Stimulated activated CD4-positive, alpha-beta T cell treated with anti-CD3 and anti-CD28 coated beads, Interleukin-1b, Interleukin-23, amount 100 ng/mL, for 4 hours (primary cell): ENCODE measurements at regions not wholly inside any gene's neighbourhood (a gene's known extent, or its start where the extent isn't known, plus 50 kb on each side); places are given as distances from the start of the nearest gene placed in this dataset.
A peak's percentile ranks its signal among the peaks of the same experiment; 100 is the strongest.
"Not testable (repeated sequence)": the region's sequence is repeated elsewhere in the genome, so short reads cannot be mapped to it uniquely, and the experiment has no call there.

Experiments
- DNase-seq, 2 donors: peaks; one replicate each; pipeline ENCODE4 v3.0.0-alpha.2; 2020; ENCODE audit warnings: low read depth in 2 of 2

GRCh38 chr10:37067576-37067975 is 57.8 kb upstream of the ANKRD30A start:
- DNase-seq, result no peak

DNA sequence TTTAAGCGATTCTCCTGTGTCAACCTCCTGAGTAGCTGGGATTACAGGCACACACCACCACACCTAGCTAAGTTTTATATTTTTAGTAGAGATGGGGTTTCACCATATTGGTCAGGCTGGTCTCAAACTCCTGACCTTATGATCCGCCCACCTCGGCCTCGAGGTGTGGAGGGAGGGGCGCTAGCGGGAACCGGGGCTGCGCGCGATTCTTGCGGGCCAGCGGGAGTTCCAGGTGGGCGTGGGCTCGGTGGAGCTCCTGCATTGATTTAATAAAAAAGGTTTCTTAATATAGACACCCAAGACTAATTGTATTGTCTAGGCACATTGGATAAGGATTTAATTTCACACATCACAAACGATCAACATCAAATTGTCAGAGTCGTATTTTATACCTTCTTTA is 63.1 kb upstream of the ANKRD30A start:
- DNase-seq, result not testable (repeated sequence)

DNA sequence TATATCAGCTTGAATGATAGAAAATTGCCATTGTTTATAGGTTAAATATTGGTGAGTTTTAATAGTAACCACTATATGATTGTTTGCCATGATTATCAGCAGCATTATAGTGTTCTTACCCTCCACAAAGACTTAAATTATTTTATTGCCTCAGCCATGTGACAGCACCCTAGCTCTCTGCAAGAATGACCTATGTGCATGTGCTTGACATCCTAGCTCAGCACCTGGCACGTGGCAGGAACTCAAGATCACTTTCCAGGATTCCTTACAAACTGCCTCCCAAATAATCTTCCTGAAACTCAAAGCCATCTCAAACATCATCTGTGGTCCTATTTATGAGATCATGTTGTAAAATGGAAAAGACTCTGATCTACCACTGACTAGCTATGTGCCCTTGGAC is 68.1 kb upstream of the ANKRD30A start:
- no peak for DNase-seq

DNA sequence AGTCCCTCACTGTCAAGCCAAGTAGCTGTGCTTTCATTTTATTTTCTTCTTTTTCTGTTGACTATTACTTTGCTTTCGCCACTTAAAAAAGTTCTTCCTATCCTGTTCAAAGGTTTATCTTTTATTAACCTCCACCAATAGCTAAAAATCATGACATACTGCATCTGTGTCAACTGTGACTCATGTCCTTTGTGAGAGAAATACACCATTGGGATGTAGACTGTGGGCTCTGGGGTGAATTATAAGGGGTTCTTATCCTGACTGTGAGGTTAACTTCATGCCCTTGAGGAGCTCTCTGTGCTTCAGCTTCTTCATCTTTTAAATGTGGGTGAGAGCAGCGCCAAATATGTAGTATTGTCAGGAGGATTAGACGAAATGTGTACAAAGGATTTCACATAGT is 71.9 kb upstream of the ANKRD30A start:
- DNase-seq, result no peak

DNA sequence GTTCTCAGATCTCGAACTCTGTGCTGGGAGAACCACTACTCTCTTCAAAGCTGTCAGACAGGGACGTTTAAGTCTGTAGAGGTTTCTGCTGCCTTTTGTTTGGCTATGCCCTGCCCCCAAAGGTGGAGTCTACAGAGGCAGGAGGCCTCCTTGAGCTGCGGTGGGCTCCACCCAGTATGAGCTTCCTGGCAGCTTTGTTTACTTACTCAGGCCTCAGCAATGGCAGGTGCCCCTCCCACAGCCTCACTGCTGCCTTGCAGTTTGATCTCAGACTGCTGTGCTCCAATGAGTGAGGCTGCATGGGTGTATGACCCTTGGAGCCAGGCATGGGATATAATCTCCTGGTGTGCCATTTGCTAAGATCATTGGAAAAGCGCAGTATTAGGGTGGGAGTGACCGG is 75.4 kb upstream of the ANKRD30A start:
- not testable (repeated sequence) for DNase-seq

DNA sequence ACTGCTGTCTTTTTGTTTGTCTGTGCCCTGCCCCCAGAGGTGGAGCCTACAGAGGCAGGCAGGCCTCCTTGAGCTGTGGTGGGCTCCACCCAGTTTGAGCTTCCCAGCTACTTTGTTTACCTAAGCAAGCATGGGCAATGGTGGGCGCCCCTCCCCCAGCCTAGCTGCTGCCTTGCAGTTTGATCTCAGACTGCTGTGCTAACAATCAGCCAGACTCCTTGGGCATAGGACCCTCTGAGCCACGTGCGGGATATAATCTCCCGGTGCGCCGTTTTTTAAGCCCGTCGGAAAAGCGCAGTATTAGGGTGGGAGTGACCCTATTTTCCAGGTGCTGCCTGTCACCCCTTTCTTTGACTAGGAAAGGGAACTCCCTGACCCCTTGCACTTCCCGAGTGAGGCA is 81.1 kb upstream of the ANKRD30A start:
- not testable (repeated sequence) for DNase-seq

DNA sequence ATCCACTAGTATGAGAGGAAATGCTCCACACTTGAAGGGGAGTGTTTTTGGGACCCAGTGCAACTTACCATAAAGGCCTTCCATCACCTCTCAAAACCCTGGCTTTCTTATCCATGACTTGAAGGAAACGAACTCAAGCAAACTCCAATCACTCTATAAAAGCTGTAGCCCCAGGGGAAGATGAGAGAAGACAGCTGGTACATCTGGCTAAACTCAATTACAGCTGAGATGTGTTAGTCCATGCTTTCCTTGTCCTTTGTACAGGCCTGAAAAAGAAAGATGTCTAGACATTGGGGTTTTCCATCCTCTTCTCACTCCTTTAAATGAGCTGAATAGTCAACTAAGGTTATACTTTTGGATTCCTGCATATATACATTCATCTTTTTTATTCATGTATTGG is 89.5 kb upstream of the ANKRD30A start:
- DNase-seq, result no peak

DNA sequence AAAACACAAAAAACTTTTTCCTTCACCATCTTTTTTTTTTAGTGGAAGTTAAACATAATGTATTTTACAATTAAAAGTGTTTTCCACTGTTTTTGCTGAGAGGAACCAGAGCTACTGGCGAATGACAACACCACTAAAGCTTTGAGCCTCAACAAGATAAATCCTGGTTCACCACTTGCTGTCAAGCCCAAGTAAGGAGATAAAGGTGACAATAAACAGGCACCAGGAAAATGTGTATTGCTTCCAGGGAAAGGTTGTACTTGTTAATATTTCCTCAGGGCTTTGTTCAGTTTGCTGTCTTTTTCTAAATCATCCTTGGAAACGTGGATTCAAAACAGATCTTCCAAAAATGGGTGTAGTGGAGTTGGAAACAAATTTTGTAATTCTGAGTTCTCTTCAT is 109.9 kb upstream of the ANKRD30A start:
- DNase-seq, result no peak

DNA sequence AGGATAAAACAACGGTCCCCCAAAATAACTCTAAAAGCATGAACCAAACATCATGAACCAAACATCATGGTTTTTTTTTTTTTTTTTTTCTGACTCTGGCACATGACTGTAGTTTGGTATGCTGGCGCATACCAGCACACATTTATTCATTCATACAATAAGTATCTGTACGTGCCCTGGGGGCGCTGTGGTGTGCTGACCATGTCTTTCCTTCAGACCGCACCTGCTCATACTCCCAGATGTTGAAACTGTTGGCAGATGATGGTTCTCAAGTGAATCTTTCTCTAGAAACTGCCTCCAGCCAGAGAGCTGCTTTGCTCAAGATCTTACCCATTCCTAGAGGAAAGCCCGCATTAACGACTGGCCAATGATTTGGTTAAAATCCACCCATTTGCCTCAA is 114.7 kb upstream of the ANKRD30A start:
- no peak for DNase-seq

- not testable (repeated sequence) for DNase-seq
These were observed 117.1 kb upstream of the ANKRD30A start for GRCh38 chr10:37008276-37008675.

- DNase-seq, result no peak
These were observed 122.3 kb upstream of the ANKRD30A start for GRCh38 chr10:37003126-37003525.

GRCh38 chr10:36995806-36996205 is 129.6 kb upstream of the ANKRD30A start:
- DNase-seq, result not testable (repeated sequence)

GRCh38 chr10:36994886-36995285 is 130.5 kb upstream of the ANKRD30A start:
- DNase-seq, result no peak

DNA sequence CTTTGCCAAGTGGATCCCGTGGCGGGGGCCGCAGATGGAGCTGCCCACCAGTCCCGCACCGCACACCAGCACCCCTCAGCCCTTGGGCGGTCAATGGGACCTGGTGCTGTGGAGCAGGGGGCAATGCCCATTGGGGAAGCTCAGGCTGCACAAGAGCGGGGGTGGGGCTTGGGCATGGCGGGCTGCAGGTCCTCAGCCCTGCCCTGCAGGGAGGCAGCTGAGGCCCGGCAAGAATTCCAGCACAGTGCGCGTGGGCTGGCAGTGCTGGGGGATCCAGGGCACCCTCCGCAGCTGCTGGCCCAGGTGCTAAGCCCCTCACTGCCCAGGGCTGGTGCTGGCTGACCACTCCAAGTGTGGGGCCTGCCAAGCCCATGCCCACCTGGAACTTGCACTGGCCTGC is 136.2 kb upstream of the ANKRD30A start:
- DNase-seq, result no peak

DNA sequence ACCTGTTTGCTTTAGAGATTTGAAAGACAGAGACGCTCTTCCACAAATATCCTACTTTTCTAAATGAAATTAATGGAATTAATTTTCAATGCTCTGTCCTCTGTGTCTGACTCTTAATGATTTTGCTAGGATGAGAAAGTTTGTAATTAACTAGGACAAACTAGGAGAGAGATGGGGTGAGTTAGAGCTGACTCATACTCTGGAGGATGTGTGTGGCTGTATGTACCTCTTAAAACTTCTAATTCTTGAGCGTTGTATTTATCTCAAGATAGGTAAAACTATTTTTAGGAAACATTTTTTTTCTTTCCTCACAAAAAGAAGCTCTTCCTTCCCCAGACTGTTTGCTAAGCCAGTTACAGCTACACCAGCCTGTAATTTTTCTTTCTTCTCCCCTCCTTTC is 178.8 kb upstream of the ANKRD30A start:
- DNase-seq, result no peak

DNA sequence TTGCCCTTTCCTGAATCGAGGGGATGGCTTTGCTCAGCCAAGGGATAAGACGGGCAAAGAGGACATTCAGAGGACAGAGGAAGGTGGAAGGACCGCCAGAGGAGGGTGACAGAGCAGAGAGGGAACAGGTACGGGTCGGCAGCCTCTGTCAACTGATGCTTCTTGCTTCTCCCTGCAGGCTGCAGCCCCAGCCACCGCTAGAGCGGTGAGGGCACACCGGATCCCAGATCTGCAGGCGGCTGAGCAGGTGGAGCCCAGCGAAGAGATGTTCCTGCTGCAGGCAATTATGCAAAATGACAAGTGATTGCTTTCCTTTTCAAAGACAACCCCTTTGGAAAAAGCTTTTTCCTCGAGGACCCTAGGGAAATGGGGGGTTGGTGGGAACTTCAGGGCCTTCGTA is 181.9 kb upstream of the ANKRD30A start:
- DNase-seq, result no peak

DNA sequence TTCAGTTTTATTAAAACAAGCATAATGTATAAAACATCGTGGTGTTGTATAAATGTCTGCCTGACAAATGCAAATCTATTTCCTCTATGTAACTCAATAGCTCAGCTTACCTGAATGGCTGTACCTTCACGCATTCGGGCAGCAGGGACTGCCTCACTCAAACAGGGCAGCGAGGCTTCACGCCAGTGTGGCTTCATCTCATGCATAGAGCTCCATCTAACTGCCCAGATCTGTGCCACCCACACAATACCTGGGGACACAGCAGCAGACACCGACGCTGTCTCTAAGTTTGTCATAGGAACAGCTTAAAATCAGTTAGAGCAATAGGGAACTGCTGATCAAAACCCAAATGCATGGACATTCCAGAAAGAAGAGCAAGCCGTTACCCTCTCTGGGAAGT is 182.8 kb upstream of the ANKRD30A start:
- no peak for DNase-seq

- DNase-seq, result no peak
These were observed 222.4 kb upstream of the ANKRD30A start for GRCh38 chr10:36903040-36903439.

- no peak for DNase-seq
These were observed 225.7 kb upstream of the ANKRD30A start for GRCh38 chr10:36899652-36900051.

- peak; percentile 3 to 13 for DNase-seq
These were observed 236.3 kb upstream of the ANKRD30A start for GRCh38 chr10:36888925-36889573.

- no peak for DNase-seq
These were observed 239.0 kb upstream of the ANKRD30A start for GRCh38 chr10:36886303-36886891.

DNA sequence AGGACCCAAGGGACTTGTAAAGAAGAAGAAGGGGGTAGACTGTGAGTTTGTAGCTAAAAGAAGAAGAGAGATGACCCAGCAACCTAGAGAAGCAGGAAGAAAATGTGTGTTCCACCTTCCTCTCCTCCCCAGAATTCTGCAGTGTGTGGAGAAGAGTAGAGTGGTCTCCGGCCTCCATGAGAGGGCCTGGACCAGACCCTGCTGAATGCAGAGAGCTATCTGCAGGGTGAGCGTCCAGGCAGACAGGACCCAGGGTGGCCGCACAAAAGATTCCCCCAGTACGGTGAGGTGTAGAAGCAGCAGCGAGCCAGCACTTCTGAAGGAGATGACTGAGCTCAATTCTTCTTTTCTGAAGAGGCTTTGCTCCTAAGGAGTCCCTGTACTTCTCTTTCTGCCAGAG is 239.7 kb upstream of the ANKRD30A start:
- DNase-seq, result no peak

DNA sequence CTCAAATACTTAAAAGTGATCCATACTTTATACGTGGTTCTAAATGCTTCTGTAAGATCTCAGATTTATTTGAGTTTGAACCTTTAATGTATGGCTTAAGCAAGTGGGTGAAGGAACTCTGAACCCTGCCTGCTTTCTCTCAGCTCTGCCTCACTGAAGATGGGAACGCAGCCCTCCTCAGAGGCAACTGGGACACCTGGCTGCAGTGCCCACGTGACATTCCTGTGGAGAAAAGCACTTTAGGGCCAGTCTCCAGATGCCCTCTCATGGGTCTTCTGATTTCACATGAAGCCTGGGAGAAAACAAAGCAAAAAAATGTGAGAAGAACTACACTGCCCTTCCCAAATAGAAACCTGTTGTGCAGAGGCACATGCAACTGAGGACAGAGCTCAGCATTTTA is 242.6 kb upstream of the ANKRD30A start:
- DNase-seq, result no peak

- no peak for DNase-seq
These were observed 244.5 kb upstream of the ANKRD30A start for GRCh38 chr10:36880898-36881297.
